ENCODE measurements at regions not wholly inside any gene's neighbourhood (a gene's known extent, or its start where the extent isn't known, plus 50 kb on each side); places are given as distances from the start of the nearest gene placed in this dataset.

GRCh38 chr1:8091691-8092090 lies 65.6 kb upstream of the ERRFI1 start:
- Histone ChIP-seq H3K9ac (ENCODE audit: low read length) (no peak overlapping the region), H3K4me2 (ENCODE audit: low read length) (no peak overlapping the region), H3K36me3 (ENCODE audit: insufficient read depth, low read length) (no peaks in the 10 kb centered on the region), H2AFZ (ENCODE audit: low read length) (no peak overlapping the region), H3K79me2 (ENCODE audit: insufficient read depth, low read length) (no peaks in the 10 kb centered on the region), H3F3A (ENCODE audit: insufficient read depth, low read length) (no peaks in the 10 kb centered on the region), H3K4me3 (ENCODE audit: low read depth, low read length, poor library complexity, severe bottlenecking) (no peak overlapping the region), H3K4me1 (ENCODE audit: insufficient read depth, low read length, severe bottlenecking) (no peaks in the 10 kb centered on the region), H4K20me1 (ENCODE audit: insufficient read depth, low read length) (no peaks in the 10 kb centered on the region), H3K27me3 (ENCODE audit: insufficient read depth, low read length) (0 out of 2 replicates have a peak, but pooled peaks cover 5% of the 10 kb centered on the region), H3K9me2 (ENCODE audit: low read depth, low read length) (no peaks in the 10 kb centered on the region), H3K27ac (ENCODE audit: low read depth, low read length, poor library complexity, severe bottlenecking) (no peak overlapping the region), H3K9me3 (ENCODE audit: low read length) (no peaks in the 10 kb centered on the region)
- no peak for TF ChIP-seq EZH2 (IDR thresholded peaks at IDR 0.05; ENCODE audit: borderline replicate concordance, low read length)
- TF ChIP-seq, protein P1, sequence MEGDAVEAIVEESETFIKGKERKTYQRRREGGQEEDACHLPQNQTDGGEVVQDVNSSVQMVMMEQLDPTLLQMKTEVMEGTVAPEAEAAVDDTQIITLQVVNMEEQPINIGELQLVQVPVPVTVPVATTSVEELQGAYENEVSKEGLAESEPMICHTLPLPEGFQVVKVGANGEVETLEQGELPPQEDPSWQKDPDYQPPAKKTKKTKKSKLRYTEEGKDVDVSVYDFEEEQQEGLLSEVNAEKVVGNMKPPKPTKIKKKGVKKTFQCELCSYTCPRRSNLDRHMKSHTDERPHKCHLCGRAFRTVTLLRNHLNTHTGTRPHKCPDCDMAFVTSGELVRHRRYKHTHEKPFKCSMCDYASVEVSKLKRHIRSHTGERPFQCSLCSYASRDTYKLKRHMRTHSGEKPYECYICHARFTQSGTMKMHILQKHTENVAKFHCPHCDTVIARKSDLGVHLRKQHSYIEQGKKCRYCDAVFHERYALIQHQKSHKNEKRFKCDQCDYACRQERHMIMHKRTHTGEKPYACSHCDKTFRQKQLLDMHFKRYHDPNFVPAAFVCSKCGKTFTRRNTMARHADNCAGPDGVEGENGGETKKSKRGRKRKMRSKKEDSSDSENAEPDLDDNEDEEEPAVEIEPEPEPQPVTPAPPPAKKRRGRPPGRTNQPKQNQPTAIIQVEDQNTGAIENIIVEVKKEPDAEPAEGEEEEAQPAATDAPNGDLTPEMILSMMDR (IDR thresholded peaks at IDR 0.05; ENCODE audit: low read length) = no peak

DNA sequence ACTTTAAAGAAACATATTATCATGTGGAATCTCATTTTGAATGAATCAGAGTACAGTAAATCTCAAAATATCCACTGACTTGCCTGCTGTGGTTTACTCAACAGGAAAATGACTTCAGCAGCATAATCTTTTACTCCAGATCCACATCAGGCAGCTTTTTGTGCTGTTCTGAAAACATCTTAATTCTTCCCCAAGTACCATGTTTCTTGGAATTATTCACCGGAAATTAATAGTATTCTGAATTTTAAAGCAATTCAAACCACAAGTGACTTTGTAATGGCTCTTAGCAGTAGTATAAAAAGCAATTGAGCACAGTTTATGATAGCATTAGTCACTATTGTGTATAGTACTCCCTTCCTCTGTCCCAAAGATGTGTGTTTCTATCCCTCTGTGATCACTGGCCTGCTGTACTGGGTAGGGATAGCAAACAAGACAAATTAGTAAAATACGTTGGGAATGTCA lies 64.2 kb upstream of the ERRFI1 start:
- Histone ChIP-seq H3K27ac (ENCODE audit: low read depth, low read length, poor library complexity, severe bottlenecking) (no peak overlapping the region), H4K20me1 (ENCODE audit: insufficient read depth, low read length) (no peaks in the 10 kb centered on the region), H2AFZ (ENCODE audit: low read length) (no peak overlapping the region), H3K4me2 (ENCODE audit: low read length) (no peak overlapping the region), H3K9me3 (ENCODE audit: low read length) (no peaks in the 10 kb centered on the region), H3K4me3 (ENCODE audit: low read depth, low read length, poor library complexity, severe bottlenecking) (no peak overlapping the region), H3K4me1 (ENCODE audit: insufficient read depth, low read length, severe bottlenecking) (no peaks in the 10 kb centered on the region), H3K79me2 (ENCODE audit: insufficient read depth, low read length) (no peaks in the 10 kb centered on the region), H3K9ac (ENCODE audit: low read length) (no peak overlapping the region), H3K27me3 (ENCODE audit: insufficient read depth, low read length) (0 out of 2 replicates have a peak, but pooled peaks cover 5% of the 10 kb centered on the region), H3F3A (ENCODE audit: insufficient read depth, low read length) (no peaks in the 10 kb centered on the region), H3K36me3 (ENCODE audit: insufficient read depth, low read length) (no peaks in the 10 kb centered on the region), H3K9me2 (ENCODE audit: low read depth, low read length) (no peaks in the 10 kb centered on the region)
- no peak for TF ChIP-seq EZH2 (IDR thresholded peaks at IDR 0.05; ENCODE audit: borderline replicate concordance, low read length)
- TF ChIP-seq, protein P1 (IDR thresholded peaks at IDR 0.05; ENCODE audit: low read length) = no peak

DNA sequence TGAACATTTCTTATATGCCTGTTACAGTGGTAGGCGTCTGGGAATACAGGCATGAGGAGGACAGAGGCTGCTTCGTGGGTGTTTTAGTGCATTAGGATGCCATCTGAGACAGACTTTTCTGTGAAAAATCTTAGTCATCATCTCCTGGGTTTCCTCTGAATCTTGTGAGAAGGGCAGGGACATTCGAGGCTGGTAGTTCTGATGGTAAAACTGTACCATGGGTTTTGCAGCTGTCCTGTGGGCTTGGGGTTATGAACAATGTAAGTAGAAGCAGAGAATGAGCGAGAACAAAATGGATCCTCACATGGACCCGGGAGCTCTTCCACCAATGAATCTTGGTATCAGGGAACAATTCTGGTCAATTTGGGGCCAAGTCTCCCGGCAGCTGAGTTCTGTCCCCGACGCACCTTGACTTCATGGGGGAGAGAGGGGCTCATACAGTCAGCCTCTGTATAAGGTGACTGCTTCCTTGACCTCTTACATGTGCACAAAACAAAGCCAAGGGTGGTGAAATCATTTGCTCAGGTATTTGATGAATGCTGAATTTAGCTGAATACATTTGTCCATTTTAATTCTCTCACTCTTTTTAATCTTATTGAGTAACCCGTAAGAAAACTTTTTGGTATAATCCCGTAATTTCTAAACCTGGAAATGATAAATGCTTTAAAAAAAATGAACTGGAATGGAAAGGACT lies 63.6 kb upstream of the ERRFI1 start:
- no peak overlapping the region for H3K4me3 ChIP-seq (ENCODE audit: low read depth, low read length, poor library complexity, severe bottlenecking)
- H3K9me2 ChIP-seq (ENCODE audit: low read depth, low read length) = no peaks in the 10 kb centered on the region
- no peaks in the 10 kb centered on the region for H3K79me2 ChIP-seq (ENCODE audit: insufficient read depth, low read length)
- H3K27ac ChIP-seq (ENCODE audit: low read depth, low read length, poor library complexity, severe bottlenecking) = no peak overlapping the region
- no peaks in the 10 kb centered on the region for H3F3A ChIP-seq (ENCODE audit: insufficient read depth, low read length)
- no peak overlapping the region for H2AFZ ChIP-seq (ENCODE audit: low read length)
- H3K27me3 ChIP-seq (ENCODE audit: insufficient read depth, low read length) = 0 out of 2 replicates have a peak, but pooled peaks cover 1% of the 10 kb centered on the region
- H4K20me1 ChIP-seq (ENCODE audit: insufficient read depth, low read length) = no peaks in the 10 kb centered on the region
- H3K4me2 ChIP-seq (ENCODE audit: low read length) = no peak overlapping the region
- no peaks in the 10 kb centered on the region for H3K36me3 ChIP-seq (ENCODE audit: insufficient read depth, low read length)
- no peaks in the 10 kb centered on the region for H3K9me3 ChIP-seq (ENCODE audit: low read length)
- no peak overlapping the region for H3K9ac ChIP-seq (ENCODE audit: low read length)
- no peak for TF ChIP-seq EZH2 (IDR thresholded peaks at IDR 0.05; ENCODE audit: borderline replicate concordance, low read length)
- no peaks in the 10 kb centered on the region for H3K4me1 ChIP-seq (ENCODE audit: insufficient read depth, low read length, severe bottlenecking)

GRCh38 chr1:8086055-8086454 lies 59.9 kb upstream of the ERRFI1 start:
- H3F3A ChIP-seq (ENCODE audit: insufficient read depth, low read length) = no peaks in the 10 kb centered on the region
- no peaks in the 10 kb centered on the region for H3K4me1 ChIP-seq (ENCODE audit: insufficient read depth, low read length, severe bottlenecking)
- H3K79me2 ChIP-seq (ENCODE audit: insufficient read depth, low read length) = no peaks in the 10 kb centered on the region
- no peaks in the 10 kb centered on the region for H4K20me1 ChIP-seq (ENCODE audit: insufficient read depth, low read length)
- H3K9me3 ChIP-seq (ENCODE audit: low read length) = no peaks in the 10 kb centered on the region
- no peak overlapping the region for H3K4me2 ChIP-seq (ENCODE audit: low read length)
- H2AFZ ChIP-seq (ENCODE audit: low read length) = no peak overlapping the region
- no peaks in the 10 kb centered on the region for H3K27me3 ChIP-seq (ENCODE audit: insufficient read depth, low read length)
- TF ChIP-seq, protein P1 (IDR thresholded peaks at IDR 0.05; ENCODE audit: low read length) = no peak
- no peak for TF ChIP-seq EZH2 (IDR thresholded peaks at IDR 0.05; ENCODE audit: borderline replicate concordance, low read length)
- no peak overlapping the region for H3K4me3 ChIP-seq (ENCODE audit: low read depth, low read length, poor library complexity, severe bottlenecking)
- no peak overlapping the region for H3K9ac ChIP-seq (ENCODE audit: low read length)
- no peaks in the 10 kb centered on the region for H3K9me2 ChIP-seq (ENCODE audit: low read depth, low read length)
- no peak overlapping the region for H3K27ac ChIP-seq (ENCODE audit: low read depth, low read length, poor library complexity, severe bottlenecking)
- H3K36me3 ChIP-seq (ENCODE audit: insufficient read depth, low read length) = no peaks in the 10 kb centered on the region
